K562 (cell line): ENCODE measurements at regions not wholly inside any gene's neighbourhood (a gene's known extent, or its start where the extent isn't known, plus 50 kb on each side); places are given as distances from the start of the nearest gene placed in this dataset.
"Not testable (repeated sequence)": the region's sequence is repeated elsewhere in the genome, so short reads cannot be mapped to it uniquely, and the experiment has no call there.

Source experiments
- ATAC-seq: fragments of 200-7000 bp; cut with Tn5 transposase; 3 replicates; pipeline ENCODE4 v1.9.1; 2020; ENCODE audit warnings: moderate library complexity
- BruUV-seq: library from RNA; stranded (reverse); fragments of 400-500 nt; replicated peaks from 2 replicates; lab custom pipeline; 2021; lab: Mats Ljungman, UMichigan
- CTCF ChIA-PET: fragments of 300-600 bp; formaldehyde crosslinking; extraction: SDS; loops from one replicate; lab custom pipeline; 2021; ENCODE audit warnings: low intra/inter-chr PET ratio; lab: Yijun Ruan, JAX
- POLR2A ChIA-PET: fragments of 300-600, 350-650 bp; sonication (Branson Sonifier 250); formaldehyde crosslinking; extraction: SDS; loops from one replicate; lab custom pipeline; 2021; ENCODE audit warnings: antibody characterized with exemption, inconsistent platforms; lab: Yijun Ruan, JAX
- DNase-seq, 4 experiments: peaks; one replicate each; pipeline versions ENCODE4 v3.0.0 to v3.0.0-alpha.2; 2011 to 2018; ENCODE audit warnings: low spot score in 3 of 4, mixed read lengths in 3 of 4; ENCODE audit errors: extremely low read depth in 1 of 4
- FAIRE-seq: peaks from 2 replicates; lab custom pipeline; 2011; peaks lifted over from hg19 to GRCh38; lab: Jason Lieb, UNC
- H2AFZ ChIP-seq: 2 replicates; pipeline ENCODE4 v1.6.0; 2011; ENCODE audit warnings: low read depth, low read length, control low read depth, inconsistent platforms
- H3K27ac ChIP-seq: fragments of 200-600 bp; 3 replicates; pipeline ENCODE4 v1.8.0; 2011; ENCODE audit warnings: low read depth, mild to moderate bottlenecking, control low read depth, inconsistent platforms, low read length, moderate library complexity, mixed read lengths; ENCODE audit errors: extremely low read depth
- H3K27me3 ChIP-seq, 2 experiments: fragments of 300-600 bp in 1 of 2; 2 replicates in 1 of 2; 3 replicates in 1 of 2; pipeline versions ENCODE4 v1.6.0 to v1.8.0; 2011; ENCODE audit warnings: inconsistent platforms in 2 of 2, low read length in 2 of 2, mild to moderate bottlenecking in 1 of 2, mixed read lengths in 1 of 2, moderate library complexity in 1 of 2; ENCODE audit not compliant: control insufficient read depth in 2 of 2, insufficient read depth in 2 of 2
- H3K36me3 ChIP-seq: fragments of 300-600 bp; 3 replicates; pipeline ENCODE4 v1.8.0; 2011; ENCODE audit warnings: mild to moderate bottlenecking, low read length, inconsistent platforms; ENCODE audit not compliant: control insufficient read depth, insufficient read depth
- H3K4me1 ChIP-seq, 2 experiments: fragments of 200-600 bp in 1 of 2; replicated peaks in 1 of 2; 2 replicates in 1 of 2; 3 replicates in 1 of 2; pipeline versions ENCODE4 v1.5.1 to v1.8.0; 2011; ENCODE audit warnings: inconsistent platforms in 2 of 2, low read length in 2 of 2, mild to moderate bottlenecking in 1 of 2, mixed read lengths in 1 of 2, moderate library complexity in 1 of 2; ENCODE audit not compliant: control insufficient read depth in 2 of 2, insufficient read depth in 2 of 2
- H3K4me2 ChIP-seq: 2 replicates; pipeline ENCODE4 v1.6.1; 2011; ENCODE audit warnings: low read length, control low read depth, inconsistent platforms, mixed read lengths; ENCODE audit not compliant: insufficient read depth
- H3K4me3 ChIP-seq: fragments of 200-600 bp; sonication (generic), shearing (Covaris generic); 2 replicates; pipeline ENCODE4 v1.5.1; 2016; ENCODE audit warnings: control low read depth, inconsistent platforms
- H3K79me2 ChIP-seq: fragments of 200-600 bp; 3 replicates; pipeline ENCODE4 v1.8.0; 2011; ENCODE audit warnings: low read length, inconsistent platforms; ENCODE audit not compliant: control insufficient read depth, insufficient read depth
- H3K9ac ChIP-seq, 2 experiments: 2 replicates each; pipeline versions ENCODE4 v1.6.0 to v1.6.1; 2011; ENCODE audit warnings: low read depth in 2 of 2, low read length in 2 of 2, control low read depth in 1 of 2, inconsistent platforms in 1 of 2, mild to moderate bottlenecking in 1 of 2, mixed read lengths in 1 of 2; ENCODE audit not compliant: insufficient read depth in 1 of 2
- H3K9me1 ChIP-seq: one replicate; pipeline ENCODE4 v1.6.0; 2011; ENCODE audit warnings: inconsistent platforms, mild to moderate bottlenecking, low read length, moderate library complexity; ENCODE audit not compliant: control insufficient read depth, insufficient read depth
- H3K9me3 ChIP-seq: replicated peaks from 2 replicates; pipeline ENCODE4 v1.5.1; 2011; ENCODE audit warnings: low read depth, low read length, inconsistent platforms; ENCODE audit not compliant: control insufficient read depth, insufficient read depth
- H4K20me1 ChIP-seq: replicated peaks from 2 replicates; pipeline ENCODE4 v1.6.1; 2011; ENCODE audit warnings: low read length, inconsistent platforms, mixed read lengths; ENCODE audit not compliant: control insufficient read depth, insufficient read depth
- ARNT ChIP-seq, 2 experiments: fragments of 450-650 bp; IDR thresholded peaks; 2 replicates each; pipeline ENCODE4 v1.6.1; 2016; ENCODE audit warnings: mild to moderate bottlenecking in 1 of 2
- KLF13 ChIP-seq: fragments of 450-650 bp; IDR thresholded peaks from 2 replicates; pipeline ENCODE4 v1.6.1; 2016; ENCODE audit warnings: missing genetic modification characterization, low read depth, mild to moderate bottlenecking, missing compliant biosample characterization, moderate library complexity, borderline replicate concordance
- NCOA6 ChIP-seq: fragments of 450-650 bp; IDR thresholded peaks from 2 replicates; pipeline ENCODE4 v1.6.1; 2017; ENCODE audit warnings: mild to moderate bottlenecking
- PML ChIP-seq: IDR thresholded peaks from 2 replicates; pipeline ENCODE4 v1.6.1; 2012; ENCODE audit warnings: low read length, inconsistent platforms
- POLR2AphosphoS2 ChIP-seq: IDR thresholded peaks from 2 replicates; pipeline ENCODE4 v1.6.1; 2012; ENCODE audit warnings: low read length, improper control_type of control experiment
- TRIM28 ChIP-seq: fragments of 450-650 bp; IDR thresholded peaks from 2 replicates; pipeline ENCODE4 v1.6.1; 2017
- ZBTB8A ChIP-seq: fragments of 450-650 bp; IDR thresholded peaks from 2 replicates; pipeline ENCODE4 v1.6.1; 2018; ENCODE audit warnings: mild to moderate bottlenecking, moderate library complexity; ENCODE audit not compliant: partially characterized antibody
- ZFPM2 ChIP-seq: fragments of 250-450 bp; sonication (Bioruptor Pico); IDR thresholded peaks from 2 replicates; pipeline ENCODE4 v1.5.1; 2022; ENCODE audit warnings: mild to moderate bottlenecking
- ZNF561 ChIP-seq: fragments of 450-650 bp; formaldehyde crosslinking; conservative IDR thresholded peaks from 2 replicates; pipeline ENCODE4 v1.4.0; 2020; ENCODE audit warnings: mild to moderate bottlenecking, moderate library complexity
- ZNF707 ChIP-seq: fragments of 250-450 bp; sonication (Bioruptor Pico); conservative IDR thresholded peaks from 2 replicates; pipeline ENCODE4 v1.8.0; 2022; ENCODE audit warnings: inconsistent platforms, mild to moderate bottlenecking, moderate library complexity
- ZNF785 ChIP-seq: fragments of 250-450 bp; sonication (Bioruptor Pico); IDR thresholded peaks from 2 replicates; pipeline ENCODE4 v1.4.0; 2020; ENCODE audit warnings: mild to moderate bottlenecking
- WGBS: fragments of 100-300 bp; shearing (Covaris generic); methylation state at CpG from one replicate; pipeline ENCODE4 v1.1.6; 2016; ENCODE audit warnings: low coverage, mixed read lengths; ENCODE audit not compliant: insufficient coverage; ENCODE audit errors: missing lambda C conversion rate; 5-methylcytosine and 5-hydroxymethylcytosine counted together
- in situ Hi-C: fragments of 300-500 bp; cut with MboI; formaldehyde crosslinking; loops from 4 replicates; pipeline ENCODE4 v1.15.0; 2018; ENCODE audit warnings: inconsistent platforms, mixed read lengths
- intact Hi-C: fragments of 100-400 bp; cut with micrococcal nuclease; formaldehyde crosslinking; loops from 2 replicates; pipeline ENCODE4 v1.14.2; 2022

DNA sequence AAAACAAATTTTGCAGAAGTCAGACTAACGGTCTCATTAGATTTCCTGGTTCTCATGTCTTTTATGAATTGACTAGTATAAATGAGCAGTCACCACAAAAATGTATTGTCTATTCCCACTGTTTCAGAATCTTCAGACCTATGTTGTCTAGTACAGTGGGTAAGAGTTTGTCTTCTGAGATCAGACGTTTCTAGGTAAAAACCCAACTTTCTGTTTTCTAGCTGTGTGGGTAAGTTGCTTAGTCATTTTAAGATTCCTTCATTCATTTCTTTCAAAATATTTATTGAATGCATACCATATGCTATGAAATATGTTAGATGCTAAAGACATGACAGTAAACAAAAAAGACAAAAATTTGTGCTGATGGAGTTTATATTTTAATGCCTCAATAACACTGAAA lies 156.3 kb downstream of the POLR1F start:
- no peak for FAIRE-seq
- Histone ChIP-seq H3K9me3 (no peaks in the 10 kb centered on the region), H2AFZ (no peak overlapping the region), H3K4me1 (no peaks in the 10 kb centered on the region), H3K27me3 (no peaks in the 10 kb centered on the region), H3K27ac (no peak overlapping the region), H3K9me1 (no peaks in the 10 kb centered on the region), H3K36me3 (no peaks in the 10 kb centered on the region), H3K4me3 (no peak overlapping the region), H3K79me2 (no peaks in the 10 kb centered on the region), H3K9ac (no peak overlapping the region), H4K20me1 (no peaks in the 10 kb centered on the region), H3K4me2 (no peak overlapping the region)
- TF ChIP-seq ZFPM2 (CRISPR knock-in tag), result no peak
- no peak for TF ChIP-seq ZNF561 (CRISPR knock-in tag)
- TF ChIP-seq PML, result no peak
- TF ChIP-seq NCOA6, result no peak
- TF ChIP-seq POLR2AphosphoS2, result no peak
- no peak for TF ChIP-seq ZBTB8A
- TF ChIP-seq ZNF707, result no peak
- no peak for TF ChIP-seq ARNT (IDR thresholded peaks at IDR 0.05)
- TF ChIP-seq KLF13, result no peak
- TF ChIP-seq TRIM28, result no peak
- TF ChIP-seq ZNF785 (CRISPR knock-in tag), result no peak
- no TSS peak for BruUV-seq
- DNase-seq, result no peak
- CTCF ChIA-PET, result no interaction called here
- 0% methylated on average over 2 of the region's 2 CpGs for WGBS
- POLR2A ChIA-PET, result no interaction called here
- no peak for ATAC-seq
- in situ Hi-C loops (no loop called here), intact Hi-C loops (no loop called here)

DNA sequence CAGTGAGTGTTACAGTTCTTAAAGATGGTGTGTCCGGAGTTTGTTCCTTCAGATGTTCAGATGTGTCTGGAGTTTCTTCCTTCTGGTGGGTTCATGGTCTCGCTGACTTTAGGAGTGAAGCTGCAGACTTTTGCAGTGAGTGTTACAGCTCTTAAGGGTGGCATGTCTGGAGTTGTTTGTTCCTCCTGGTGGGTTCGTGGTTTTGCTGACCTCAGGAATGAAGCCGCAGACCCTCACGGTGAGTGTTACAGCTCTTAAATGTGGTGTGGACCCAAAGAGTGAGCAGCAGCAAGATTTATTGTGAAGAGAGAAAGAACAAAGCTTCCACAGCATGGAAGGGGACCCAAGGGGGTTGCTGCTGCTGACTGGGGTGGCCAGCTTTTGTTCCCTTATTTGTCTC lies 159.6 kb downstream of the POLR1F start:
- H3K9me3 ChIP-seq, BruUV-seq, H3K27me3 ChIP-seq, H2AFZ ChIP-seq, H3K9ac ChIP-seq, CTCF ChIA-PET, H4K20me1 ChIP-seq, DNase-seq, H3K79me2 ChIP-seq, H3K36me3 ChIP-seq, ATAC-seq, in situ Hi-C loops, H3K4me2 ChIP-seq, H3K4me1 ChIP-seq, FAIRE-seq, intact Hi-C loops, H3K9me1 ChIP-seq, H3K27ac ChIP-seq, H3K4me3 ChIP-seq: not testable (repeated sequence)
- POLR2A ChIA-PET, result interaction anchor here (0.6 kb wide), 1 partner anchor 973 kb away, joined by 3 read pairs; no protein-coding TSS in a partner anchor
- WGBS, result 0% methylated on average over 3 of the region's 5 CpGs
